NT2/D1 (cell line): ENCODE measurements at regions not wholly inside any gene's neighbourhood (a gene's known extent, or its start where the extent isn't known, plus 50 kb on each side); places are given as distances from the start of the nearest gene placed in this dataset.

ENCODE experiments used
- SUZ12 ChIP-seq: IDR thresholded peaks from 2 replicates; pipeline ENCODE4 v1.6.1; 2011; ENCODE audit not compliant: insufficient read length, insufficient read depth; ENCODE audit errors: extremely low read depth
- YY1 ChIP-seq: IDR thresholded peaks from 2 replicates; pipeline ENCODE4 v1.6.1; 2011; ENCODE audit not compliant: insufficient read length, insufficient read depth
- ZNF274 ChIP-seq: IDR thresholded peaks from 2 replicates; pipeline ENCODE4 v1.6.1; 2011; ENCODE audit warnings: mild to moderate bottlenecking, low read depth, low read length

DNA sequence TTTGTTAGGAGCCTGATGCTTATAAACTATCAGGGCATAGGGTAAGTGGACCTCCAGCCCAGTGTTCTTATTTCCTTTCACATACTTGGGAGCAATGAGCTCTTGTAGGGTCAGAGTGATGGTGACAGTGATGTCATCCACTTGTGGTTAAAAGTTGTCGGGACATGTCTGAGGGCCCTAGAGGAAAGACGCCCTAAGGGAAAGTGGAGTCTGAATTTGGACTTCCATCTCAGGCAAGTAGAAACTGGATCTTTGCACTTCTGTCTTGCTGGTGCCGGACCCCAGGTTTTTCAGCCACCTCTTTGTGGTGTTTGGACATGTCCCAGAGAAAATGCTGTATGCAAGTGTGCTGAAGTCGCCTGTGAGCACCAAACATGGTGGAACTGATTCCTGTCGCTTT lies 900.5 kb downstream of the C6orf118 start:
- TF ChIP-seq ZNF274 (no peak), SUZ12 (no peak), YY1 (no peak)
